ENCODE measurements at regions not wholly inside any gene's neighbourhood (a gene's known extent, or its start where the extent isn't known, plus 50 kb on each side); places are given as distances from the start of the nearest gene placed in this dataset.

- CTCF ChIA-PET = no interaction called here
- no peak overlapping the region for H3K27ac ChIP-seq
- POLR2A ChIA-PET (ENCODE audit: low non-redundant PET) = no interaction called here
- no peak for DNase-seq (ENCODE audit: low spot score)
- no peak for TF ChIP-seq CTCF (conservative IDR thresholded peaks at IDR 0.05; ENCODE audit: low read depth)
Observed at GRCh38 chr3:82031596-82031995, 270.2 kb upstream of the GBE1 start.

GRCh38 chr3:82030916-82031315 is 269.5 kb upstream of the GBE1 start:
- ChIA-PET POLR2A (ENCODE audit: low non-redundant PET) (no interaction called here), CTCF (no interaction called here)
- no peak for DNase-seq (ENCODE audit: low spot score)
- TF ChIP-seq CTCF (conservative IDR thresholded peaks at IDR 0.05; ENCODE audit: low read depth) = no peak
- no peak overlapping the region for H3K27ac ChIP-seq

GRCh38 chr3:82022836-82023235 is 261.4 kb upstream of the GBE1 start:
- CTCF ChIA-PET = no interaction called here
- POLR2A ChIA-PET (ENCODE audit: low non-redundant PET) = no interaction called here
- TF ChIP-seq CTCF (conservative IDR thresholded peaks at IDR 0.05; ENCODE audit: low read depth) = no peak
- H3K27ac ChIP-seq = no peak overlapping the region
- no peak for DNase-seq (ENCODE audit: low spot score)

- ChIA-PET POLR2A (ENCODE audit: low non-redundant PET) (no interaction called here), CTCF (no interaction called here)
- H3K27ac ChIP-seq = no peak overlapping the region
- DNase-seq (ENCODE audit: low spot score) = no peak
- TF ChIP-seq CTCF (conservative IDR thresholded peaks at IDR 0.05; ENCODE audit: low read depth) = no peak
Observed at GRCh38 chr3:82020282-82020681, 258.8 kb upstream of the GBE1 start.

- no peak overlapping the region for H3K27ac ChIP-seq
- no peak for DNase-seq (ENCODE audit: low spot score)
- TF ChIP-seq CTCF (conservative IDR thresholded peaks at IDR 0.05; ENCODE audit: low read depth) = no peak
- ChIA-PET CTCF (no interaction called here), POLR2A (ENCODE audit: low non-redundant PET) (no interaction called here)
Observed at GRCh38 chr3:82015241-82015640, 253.8 kb upstream of the GBE1 start.

- ChIA-PET POLR2A (ENCODE audit: low non-redundant PET) (no interaction called here), CTCF (no interaction called here)
- TF ChIP-seq CTCF (conservative IDR thresholded peaks at IDR 0.05; ENCODE audit: low read depth) = peak; percentile 28
- no peak for DNase-seq (ENCODE audit: low spot score)
- H3K27ac ChIP-seq = no peak overlapping the region
Observed at GRCh38 chr3:82012775-82013174, 251.3 kb upstream of the GBE1 start.

- DNase-seq (ENCODE audit: low spot score) = no peak
- no peak for TF ChIP-seq CTCF (conservative IDR thresholded peaks at IDR 0.05; ENCODE audit: low read depth)
- no peak overlapping the region for H3K27ac ChIP-seq
- CTCF ChIA-PET = no interaction called here
- POLR2A ChIA-PET (ENCODE audit: low non-redundant PET) = no interaction called here
Observed at GRCh38 chr3:82011336-82011735, 249.9 kb upstream of the GBE1 start.

Data from RWPE1 (cell line).